ENCODE measurements at regions not wholly inside any gene's neighbourhood (a gene's known extent, or its start where the extent isn't known, plus 50 kb on each side); places are given as distances from the start of the nearest gene placed in this dataset.
A peak's percentile ranks its signal among the peaks of the same experiment; 100 is the strongest.

DNA sequence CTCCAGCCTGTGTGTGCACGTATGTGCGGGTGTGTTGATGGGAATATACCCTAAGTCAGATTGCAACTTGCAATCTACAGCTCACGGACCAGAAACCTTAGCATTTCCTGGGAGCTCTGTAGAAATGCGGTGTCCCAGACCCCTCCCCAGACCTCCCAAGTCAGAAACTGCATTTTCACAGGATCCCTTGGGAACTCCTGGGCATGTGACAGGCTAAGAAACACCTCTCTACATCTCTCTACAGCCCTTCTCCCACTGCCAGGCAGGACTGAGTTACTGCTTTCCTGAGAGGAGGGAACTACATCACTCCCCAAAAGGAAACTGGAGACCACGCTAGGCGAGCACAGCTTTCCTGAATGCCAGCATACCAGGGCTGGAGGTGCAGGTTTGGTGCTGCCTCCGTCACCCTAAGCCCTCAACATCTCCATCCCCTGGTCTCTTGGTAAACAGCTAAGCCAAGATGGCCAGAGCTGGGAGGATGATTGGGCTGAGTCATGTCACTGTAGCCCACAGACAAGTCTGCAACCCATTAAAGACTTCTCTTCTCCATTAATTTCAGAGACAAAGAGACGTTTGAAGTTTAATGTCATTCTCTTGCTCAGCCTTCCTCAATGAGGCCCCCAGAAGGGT, 194.4 kb downstream of the BMP7 start:
- Histone ChIP-seq H2BK5ac (ENCODE audit: insufficient read length, low read length) (no peak overlapping the region), H3K14ac (ENCODE audit: insufficient read depth, low read length) (no peak overlapping the region; the same call in 1 of the 2 replicates), H4K20me1 (ENCODE audit: control insufficient read depth, insufficient read depth, insufficient read length) (no peaks in the 10 kb centered on the region), H3K4me1 (ENCODE audit: insufficient read depth, low read length) (peaks cover 6% of the 10 kb centered on the region; the same call in 1 of the 2 replicates), H2AFZ (ENCODE audit: low read length) (no peak overlapping the region), H4K91ac (ENCODE audit: insufficient read length, low read depth, low read length) (no peak overlapping the region), H3K23ac (ENCODE audit: insufficient read length, low read depth, low read length) (no peak overlapping the region), H2BK120ac (ENCODE audit: low read depth, low read length, poor library complexity, severe bottlenecking) (no peak overlapping the region), H3K9me3 (ENCODE audit: control insufficient read depth, low read depth, low read length) (no peaks in the 10 kb centered on the region), H3K18ac (ENCODE audit: insufficient read length, low read depth, low read length) (no peak overlapping the region), H3K79me1 (ENCODE audit: insufficient read depth, low read depth, low read length, poor library complexity, severe bottlenecking) (no peaks in the 10 kb centered on the region), H3T11ph (ENCODE audit: low read length) (no peak overlapping the region), H3K4ac (ENCODE audit: low read depth, low read length) (no peak overlapping the region), H2BK15ac (ENCODE audit: low read depth, low read length) (no peak overlapping the region), H4K5ac (ENCODE audit: insufficient read length, low read depth, low read length) (no peak overlapping the region), H3K27me3 (ENCODE audit: insufficient read depth, low read length) (no peaks in the 10 kb centered on the region; the same call in 1 of the 2 replicates), H3K27ac (ENCODE audit: insufficient read length, low read depth, low read length) (no peak overlapping the region), H2BK20ac (ENCODE audit: low read depth, low read length, poor library complexity, severe bottlenecking) (no peak overlapping the region), H3K4me2 (ENCODE audit: insufficient read depth, insufficient read length, low read length) (no peak overlapping the region), H3K56ac (ENCODE audit: insufficient read length, low read depth, low read length) (no peak overlapping the region), H4K8ac (replicated peaks; ENCODE audit: insufficient read length, low read depth, low read length) (no peak overlapping the region), H3K9ac (ENCODE audit: extremely low read depth, insufficient read length, low read length) (no peak overlapping the region), H2AK5ac (ENCODE audit: insufficient read length, low read length) (no peak overlapping the region), H3K79me2 (ENCODE audit: insufficient read depth, low read length) (no peaks in the 10 kb centered on the region), H2BK12ac (ENCODE audit: insufficient read length, low read depth, low read length) (no peak overlapping the region), H3K23me2 (ENCODE audit: insufficient read length, low read depth, low read length, poor library complexity, severe bottlenecking) (no peaks in the 10 kb centered on the region)
- Mint-ChIP-seq H3K4me3 (peak overlapping the region in 1 of 2 experiments; percentile 82; a peak in 3 of 5 replicates), H3K27ac (no peak overlapping the region), H3K36me3 (ENCODE audit: insufficient read depth in 1 of 3, low read depth in 3 of 3) (no peaks in the 10 kb centered on the region), H3K4me1 (peaks cover 35 to 39% of the 10 kb centered on the region in 2 experiments), H3K9me3 (peaks cover under 1 to 3% of the 10 kb centered on the region in 2 experiments; a peak in 4 of 5 replicates), H3K27me3 (ENCODE audit: low read depth) (peaks cover 87% of the 10 kb centered on the region)
- WGBS (ENCODE audit: extremely low coverage, insufficient read length, low lambda C conversion rate) = no CpG with 5 or more reads among the region's 8 CpGs
- no peak for TF ChIP-seq CTCF (conservative IDR thresholded peaks at IDR 0.05)
- DNase-seq = no peak
